GM12878 (cell line): ENCODE measurements at regions not wholly inside any gene's neighbourhood (a gene's known extent, or its start where the extent isn't known, plus 50 kb on each side); places are given as distances from the start of the nearest gene placed in this dataset.

ENCODE experiments used
- ATAC-seq: fragments of 200-7000 bp; cut with Tn5 transposase; 3 replicates; pipeline ENCODE4 v1.9.1; 2020; ENCODE audit warnings: mild to moderate bottlenecking, moderate library complexity
- BruUV-seq: library from RNA; stranded (reverse); fragments of 400-500 nt; replicated peaks from 2 replicates; lab custom pipeline; 2021; lab: Mats Ljungman, UMichigan
- CTCF ChIA-PET: fragments of 300-600 bp; sonication (Branson Sonifier 250); formaldehyde crosslinking; extraction: SDS; loops from one replicate; lab custom pipeline; 2021; ENCODE audit warnings: inconsistent platforms; lab: Yijun Ruan, JAX
- POLR2A ChIA-PET: fragments of 350-600 bp; formaldehyde crosslinking; extraction: SDS; loops from one replicate; lab custom pipeline; 2021; ENCODE audit warnings: inconsistent platforms; lab: Charles Lee
- RAD21 ChIA-PET: fragments of 300-600 bp; sonication (Branson Sonifier 250); formaldehyde crosslinking; loops from one replicate; lab custom pipeline; 2023; ENCODE audit warnings: antibody characterized with exemption; ENCODE audit not compliant: unreplicated experiment; lab: Charles Lee
- SMC1A ChIA-PET: fragments of 300-600 bp; sonication (Branson Sonifier 250); formaldehyde crosslinking; loops from one replicate; lab custom pipeline; 2023; ENCODE audit not compliant: unreplicated experiment, uncharacterized antibody; lab: Charles Lee
- DNase-seq: peaks from one replicate; pipeline ENCODE4 v3.0.0-alpha.2; 2011; ENCODE audit warnings: low read depth, low spot score
- FAIRE-seq: peaks from 3 replicates; lab custom pipeline; 2011; peaks lifted over from hg19 to GRCh38; lab: Jason Lieb, UNC
- H2AFZ ChIP-seq: 2 replicates; pipeline ENCODE4 v1.6.0; 2011; ENCODE audit warnings: low read depth, low read length, control low read depth; ENCODE audit not compliant: control insufficient read depth
- H3K27ac ChIP-seq: 2 replicates; pipeline ENCODE4 v1.5.1; 2011; ENCODE audit warnings: control low read depth; ENCODE audit not compliant: control insufficient read depth, insufficient read depth
- H3K27me3 ChIP-seq, 2 experiments: replicated peaks in 1 of 2; 2 replicates each; pipeline versions ENCODE4 v1.6.0 to v1.6.1; 2011; ENCODE audit warnings: low read length in 1 of 2; ENCODE audit not compliant: control insufficient read depth in 2 of 2, insufficient read depth in 2 of 2
- H3K36me3 ChIP-seq, 2 experiments: 2 replicates each; pipeline ENCODE4 v1.5.1; 2011; ENCODE audit warnings: low read length in 1 of 2; ENCODE audit not compliant: control insufficient read depth in 2 of 2, insufficient read depth in 2 of 2
- H3K4me1 ChIP-seq: 2 replicates; pipeline ENCODE4 v1.6.1; 2011; ENCODE audit warnings: mild to moderate bottlenecking, low read length, moderate library complexity, mixed read lengths; ENCODE audit not compliant: control insufficient read depth, insufficient read depth
- H3K4me2 ChIP-seq: 2 replicates; pipeline ENCODE4 v1.6.0; 2011; ENCODE audit warnings: control low read depth; ENCODE audit not compliant: control insufficient read depth, insufficient read depth
- H3K4me3 ChIP-seq: fragments of 200-600 bp; sonication (generic); 2 replicates; pipeline ENCODE4 v1.5.1; 2016
- H3K79me2 ChIP-seq: 2 replicates; pipeline ENCODE4 v1.6.0; 2011; ENCODE audit warnings: low read length; ENCODE audit not compliant: control insufficient read depth, insufficient read depth
- H3K9ac ChIP-seq: 2 replicates; pipeline ENCODE4 v1.8.0; 2011; ENCODE audit warnings: low read length, control low read depth, mixed read lengths; ENCODE audit not compliant: control insufficient read depth, insufficient read depth
- H3K9me3 ChIP-seq: replicated peaks from 3 replicates; pipeline ENCODE4 v1.5.1; 2011; ENCODE audit warnings: mild to moderate bottlenecking, low read length; ENCODE audit not compliant: control insufficient read depth, insufficient read depth
- H4K20me1 ChIP-seq: 2 replicates; pipeline ENCODE4 v1.6.0; 2011; ENCODE audit not compliant: control insufficient read depth, insufficient read depth
- ASH2L ChIP-seq: fragments of 300-600, 200-600 bp; sonication (generic); IDR thresholded peaks from 2 replicates; pipeline ENCODE4 v1.6.1; 2017; ENCODE audit warnings: low read depth, mild to moderate bottlenecking, borderline replicate concordance
- ATF2 ChIP-seq: IDR thresholded peaks from 2 replicates; pipeline ENCODE4 v1.6.1; 2012; ENCODE audit warnings: low read length, inconsistent platforms
- BACH1 ChIP-seq: fragments of 450-650 bp; IDR thresholded peaks from 2 replicates; pipeline ENCODE4 v1.6.1; 2017; ENCODE audit warnings: mild to moderate bottlenecking, borderline replicate concordance
- CHD1 ChIP-seq: IDR thresholded peaks from 2 replicates; pipeline ENCODE4 v1.6.1; 2012; ENCODE audit warnings: low read depth, low read length, improper control_type of control experiment
- ELK1 ChIP-seq: IDR thresholded peaks from 2 replicates; pipeline ENCODE4 v1.6.1; 2012; ENCODE audit warnings: low read depth, low read length, improper control_type of control experiment
- KAT2A ChIP-seq: conservative IDR thresholded peaks from 2 replicates; pipeline ENCODE4 v1.6.1; 2011; ENCODE audit warnings: low read depth, low read length; ENCODE audit not compliant: control insufficient read depth
- NFXL1 ChIP-seq: fragments of 450-650 bp; IDR thresholded peaks from 2 replicates; pipeline ENCODE4 v1.6.1; 2017; ENCODE audit warnings: antibody characterized with exemption, mild to moderate bottlenecking, borderline replicate concordance
- NFYA ChIP-seq: IDR thresholded peaks from 2 replicates; pipeline ENCODE4 v1.6.1; 2011; ENCODE audit warnings: low read depth, mild to moderate bottlenecking, low read length, improper control_type of control experiment, borderline replicate concordance
- NRF1 ChIP-seq: conservative IDR thresholded peaks from 2 replicates; pipeline ENCODE4 v1.6.1; 2011; ENCODE audit warnings: mild to moderate bottlenecking, low read depth, low read length, improper control_type of control experiment
- PBX3 ChIP-seq: IDR thresholded peaks from 2 replicates; pipeline ENCODE4 v1.6.1; 2011; ENCODE audit warnings: mild to moderate bottlenecking, low read depth, low read length, moderate library complexity; ENCODE audit not compliant: insufficient replicate concordance
- SMAD5 ChIP-seq: IDR thresholded peaks from 2 replicates; pipeline ENCODE4 v1.6.1; 2016; ENCODE audit warnings: antibody characterized with exemption, low read depth
- SREBF1 ChIP-seq: IDR thresholded peaks from 2 replicates; pipeline ENCODE4 v1.6.1; 2012; ENCODE audit warnings: mild to moderate bottlenecking, low read length
- SREBF2 ChIP-seq: IDR thresholded peaks from 2 replicates; pipeline ENCODE4 v1.6.1; 2012; ENCODE audit warnings: mild to moderate bottlenecking, low read length
- ZBED1 ChIP-seq: IDR thresholded peaks from 2 replicates; pipeline ENCODE4 v1.6.1; 2016; ENCODE audit warnings: borderline replicate concordance
- ZNF24 ChIP-seq: fragments of 450-650 bp; IDR thresholded peaks from 2 replicates; pipeline ENCODE4 v1.6.1; 2017; ENCODE audit warnings: antibody characterized with exemption, mild to moderate bottlenecking
- WGBS: methylation state at CpG from one replicate; pipeline ENCODE4 v1.1.6; 2016; ENCODE audit warnings: low lambda C conversion rate; ENCODE audit not compliant: insufficient replicate concordance, insufficient coverage; ENCODE audit errors: missing lambda C conversion rate; 5-methylcytosine and 5-hydroxymethylcytosine counted together
- in situ Hi-C: fragments of 300-500 bp; cut with MboI; formaldehyde crosslinking; loops from 9 replicates; pipeline ENCODE4 v1.14.3; 2018; ENCODE audit warnings: mixed read lengths
- intact Hi-C: fragments of 100-400 bp; cut with micrococcal nuclease; formaldehyde crosslinking; loops from one replicate; pipeline ENCODE4 v1.14.2; 2022; ENCODE audit not compliant: unreplicated experiment

- in situ Hi-C loops (no loop called here), intact Hi-C loops (no loop called here)
- H4K20me1 ChIP-seq: no peaks in the 10 kb centered on the region
- FAIRE-seq (no peak), ATAC-seq (no peak), DNase-seq (no peak)
- no peaks in the 10 kb centered on the region for H3K4me1 ChIP-seq
- no peaks in the 10 kb centered on the region for H3K27me3 ChIP-seq
- no peak overlapping the region for H3K27ac ChIP-seq
- ChIA-PET RAD21 (interaction anchor here (2.0 kb wide), 1 partner anchor 20 kb away, joined by 6 read pairs; no protein-coding TSS in a partner anchor), POLR2A (no interaction called here)
- H3K79me2 ChIP-seq: no peaks in the 10 kb centered on the region
- no peak overlapping the region for H3K9ac ChIP-seq
- H3K4me2 ChIP-seq: no peak overlapping the region
- no TSS peak for BruUV-seq
- TF ChIP-seq NFYA (no peak), SMAD5 (no peak), SREBF1 (no peak), ZNF24 (no peak), KAT2A (no peak)
- TF ChIP-seq, all 136 proteins: peak for 0
- H2AFZ ChIP-seq: no peak overlapping the region
- 58% methylated on average over 6 of the region's 6 CpGs for WGBS
- no peaks in the 10 kb centered on the region for H3K9me3 ChIP-seq
- ChIA-PET SMC1A (interaction anchor here (0.6 to 1.2 kb wide), 4 partner anchors 14 to 355 kb away, joined by 3 to 4 read pairs (median 4); no protein-coding TSS in a partner anchor), CTCF (interaction anchor here (1.6 kb wide), 1 partner anchor 22 kb away, joined by 3 read pairs; no protein-coding TSS in a partner anchor)
- H3K4me3 ChIP-seq: no peak overlapping the region
- H3K36me3 ChIP-seq: no peaks in the 10 kb centered on the region
Measured at GRCh38 chr9:1712861-1713450, 302.2 kb upstream of the SMARCA2 start.

GRCh38 chr9:1713841-1714240, 301.3 kb upstream of the SMARCA2 start:
- no peak for TF ChIP-seq CHD1
- TF ChIP-seq SREBF2: no peak
- no peak for TF ChIP-seq ELK1
- no peak for TF ChIP-seq ZBED1
- TF ChIP-seq PBX3: no peak
- no peak for TF ChIP-seq BACH1
- no peak for TF ChIP-seq ASH2L
- no peak for TF ChIP-seq ATF2
- TF ChIP-seq NRF1: no peak
- TF ChIP-seq NFXL1: no peak
- Histone ChIP-seq H3K4me2 (no peak overlapping the region), H4K20me1 (no peaks in the 10 kb centered on the region), H2AFZ (no peak overlapping the region), H3K9me3 (no peaks in the 10 kb centered on the region), H3K4me1 (no peaks in the 10 kb centered on the region), H3K4me3 (no peak overlapping the region), H3K36me3 (no peaks in the 10 kb centered on the region), H3K9ac (no peak overlapping the region), H3K27ac (no peak overlapping the region), H3K79me2 (no peaks in the 10 kb centered on the region), H3K27me3 (no peaks in the 10 kb centered on the region)
- DNase-seq: no peak
- SMC1A ChIA-PET: interaction anchor here (0.6 to 1.2 kb wide), 4 partner anchors 14 to 167 kb away, joined by 3 to 4 read pairs (median 4); no protein-coding TSS in a partner anchor
- POLR2A ChIA-PET: no interaction called here
- no peak for FAIRE-seq
- CTCF ChIA-PET: no interaction called here
- ATAC-seq: no peak
- 67% methylated on average over 3 of the region's 3 CpGs for WGBS
- BruUV-seq: no TSS peak
- intact Hi-C loops (no loop called here), in situ Hi-C loops (no loop called here)
- RAD21 ChIA-PET: no interaction called here
